HepG2 (cell line): ENCODE measurements at regions not wholly inside any gene's neighbourhood (a gene's known extent, or its start where the extent isn't known, plus 50 kb on each side); places are given as distances from the start of the nearest gene placed in this dataset.

Source experiments
- ATAC-seq: fragments of 200-7000 bp; cut with Tn5 transposase; 3 replicates; pipeline ENCODE4 v1.9.1; 2020; ENCODE audit warnings: mild to moderate bottlenecking, moderate library complexity
- BruUV-seq: library from RNA; stranded (reverse); fragments of 400-500 nt; replicated peaks from 2 replicates; lab custom pipeline; 2021; lab: Mats Ljungman, UMichigan
- CTCF ChIA-PET: fragments of 300-600 bp; formaldehyde crosslinking; extraction: SDS; loops from one replicate; lab custom pipeline; 2021; ENCODE audit warnings: low total read pairs, inconsistent platforms, low intra/inter-chr PET ratio; lab: Yijun Ruan, JAX
- POLR2A ChIA-PET: fragments of 350-600 bp; sonication (Branson Sonifier 250); formaldehyde crosslinking; loops from one replicate; lab custom pipeline; 2020; ENCODE audit warnings: antibody characterized with exemption, inconsistent platforms; lab: Yijun Ruan, JAX
- DNase-seq: peaks from one replicate; pipeline ENCODE4 v3.0.0-alpha.2; 2015; ENCODE audit warnings: low spot score
- FAIRE-seq: peaks from 3 replicates; lab custom pipeline; 2011; peaks lifted over from hg19 to GRCh38; lab: Jason Lieb, UNC
- H2AFZ ChIP-seq: one replicate; pipeline ENCODE4 v1.6.1; 2011; ENCODE audit warnings: low read length, inconsistent platforms
- H3K27ac ChIP-seq: fragments of 300-600 bp; 3 replicates; pipeline ENCODE4 v1.8.0; 2011; ENCODE audit warnings: mixed run types, mild to moderate bottlenecking, mixed read lengths, low read length, inconsistent platforms; ENCODE audit not compliant: insufficient read depth; ENCODE audit errors: extremely low read length
- H3K27me3 ChIP-seq, 2 experiments: fragments of 200-600 bp in 1 of 2; 2 replicates in 1 of 2; 3 replicates in 1 of 2; pipeline versions ENCODE4 v1.6.0 to v1.8.0; 2011; ENCODE audit warnings: low read length in 2 of 2, mild to moderate bottlenecking in 2 of 2, moderate library complexity in 2 of 2, inconsistent platforms in 1 of 2; ENCODE audit not compliant: insufficient read depth in 2 of 2, control insufficient read depth in 1 of 2
- H3K36me3 ChIP-seq, 2 experiments: fragments of 200-600 bp in 1 of 2; replicated peaks in 1 of 2; 2 replicates in 1 of 2; 3 replicates in 1 of 2; pipeline versions ENCODE4 v1.5.1 to v1.8.0; 2011; ENCODE audit warnings: low read length in 2 of 2, inconsistent platforms in 1 of 2; ENCODE audit not compliant: insufficient read depth in 2 of 2, control insufficient read depth in 1 of 2
- H3K4me1 ChIP-seq: 2 replicates; pipeline ENCODE4 v1.5.1; 2012; ENCODE audit warnings: low read length, inconsistent platforms; ENCODE audit not compliant: insufficient read depth
- H3K4me2 ChIP-seq: 2 replicates; pipeline ENCODE4 v1.6.0; 2011; ENCODE audit warnings: low read depth, low read length, inconsistent platforms
- H3K4me3 ChIP-seq, 3 experiments: fragments of 200-600 bp in 1 of 3; sonication (generic), shearing (Covaris generic) in 1 of 3; replicated peaks in 1 of 3; 2 replicates each; pipeline ENCODE4 v1.5.1; 2011 to 2016; ENCODE audit warnings: low read length in 3 of 3, inconsistent platforms in 2 of 3, low read depth in 2 of 3, mild to moderate bottlenecking in 2 of 3, control low read depth in 1 of 3, mixed read lengths in 1 of 3; ENCODE audit not compliant: insufficient read depth in 1 of 3
- H3K79me2 ChIP-seq: one replicate; pipeline ENCODE4 v1.6.1; 2011; ENCODE audit warnings: low read length, inconsistent platforms; ENCODE audit not compliant: insufficient read depth
- H3K9ac ChIP-seq: 2 replicates; pipeline ENCODE4 v1.6.0; 2011; ENCODE audit warnings: mild to moderate bottlenecking, low read depth, low read length, inconsistent platforms; ENCODE audit not compliant: insufficient read depth
- H3K9me3 ChIP-seq: 2 replicates; pipeline ENCODE4 v1.5.1; 2012; ENCODE audit warnings: mild to moderate bottlenecking, low read length
- H4K20me1 ChIP-seq: 2 replicates; pipeline ENCODE4 v1.6.0; 2011; ENCODE audit warnings: inconsistent platforms, mild to moderate bottlenecking, low read length, moderate library complexity; ENCODE audit not compliant: insufficient read depth
- CEBPB ChIP-seq: IDR thresholded peaks from 2 replicates; pipeline ENCODE4 v1.6.1; 2011; ENCODE audit warnings: low read depth, low read length, improper control_type of control experiment, borderline replicate concordance
- DPF2 ChIP-seq: sonication (generic); formaldehyde crosslinking; IDR thresholded peaks from 2 replicates; pipeline ENCODE4 v1.4.0; 2020; ENCODE audit warnings: mild to moderate bottlenecking, low read depth, missing genetic modification reagents, borderline replicate concordance
- ELF4 ChIP-seq: sonication (generic); formaldehyde crosslinking; IDR thresholded peaks from 2 replicates; pipeline ENCODE4 v1.5.0; 2020; ENCODE audit warnings: missing genetic modification reagents, mild to moderate bottlenecking, moderate library complexity, borderline replicate concordance
- SPEN ChIP-seq: sonication (generic); formaldehyde crosslinking; IDR thresholded peaks from 2 replicates; pipeline ENCODE4 v1.5.1; 2020; ENCODE audit warnings: low read depth, mild to moderate bottlenecking, missing genetic modification reagents
- THAP11 ChIP-seq: IDR thresholded peaks from 2 replicates; pipeline ENCODE4 v1.6.1; 2016; ENCODE audit warnings: missing biosample characterization, missing genetic modification reagents
- ZBTB3 ChIP-seq: sonication (generic); formaldehyde crosslinking; IDR thresholded peaks from 2 replicates; pipeline ENCODE4 v1.4.0; 2020; ENCODE audit warnings: low read depth, mild to moderate bottlenecking, moderate library complexity, missing genetic modification reagents, borderline replicate concordance
- ZFP37 ChIP-seq: sonication (generic); formaldehyde crosslinking; IDR thresholded peaks from 2 replicates; pipeline ENCODE4 v1.4.0; 2020; ENCODE audit warnings: missing genetic modification reagents, borderline replicate concordance
- ZMYM4 ChIP-seq: sonication (generic); formaldehyde crosslinking; IDR thresholded peaks from 2 replicates; pipeline ENCODE4 v1.8.1; 2023; ENCODE audit warnings: mild to moderate bottlenecking, missing genetic modification reagents
- ZNF382 ChIP-seq: sonication (generic); formaldehyde crosslinking; IDR thresholded peaks from 2 replicates; pipeline ENCODE4 v1.5.0; 2020; ENCODE audit warnings: missing genetic modification reagents, mild to moderate bottlenecking, borderline replicate concordance
- ZNF431 ChIP-seq: sonication (generic); formaldehyde crosslinking; IDR thresholded peaks from 2 replicates; pipeline ENCODE4 v1.9.0; 2022; ENCODE audit warnings: missing genetic modification reagents, low read depth, mild to moderate bottlenecking, borderline replicate concordance
- ZNF572 ChIP-seq: sonication (generic); formaldehyde crosslinking; IDR thresholded peaks from 2 replicates; pipeline ENCODE4 v1.5.1; 2020; ENCODE audit warnings: mild to moderate bottlenecking, missing genetic modification reagents
- ZNF614 ChIP-seq: IDR thresholded peaks from 2 replicates; pipeline ENCODE4 v1.6.1; 2018; ENCODE audit warnings: missing biosample characterization, missing genetic modification reagents, inconsistent platforms, borderline replicate concordance
- WGBS: methylation state at CpG from one replicate; pipeline ENCODE4 v1.1.6; 2017; ENCODE audit warnings: low lambda C conversion rate; 5-methylcytosine and 5-hydroxymethylcytosine counted together
- in situ Hi-C: cut with HindIII; loops from 2 replicates; pipeline ENCODE4 v1.10.0; 2017; ENCODE audit warnings: low pct_unique_long_range_greater_than_20kb; ENCODE audit not compliant: extremely low pct_ligation_motif_present
- intact Hi-C: fragments of 100-400 bp; cut with micrococcal nuclease; formaldehyde crosslinking; loops from one replicate; pipeline ENCODE4 v1.10.0; 2022; ENCODE audit not compliant: unreplicated experiment
- TF ChIP-seq, protein P1 (sequence below): sonication (generic); formaldehyde crosslinking; IDR thresholded peaks from 2 replicates; pipeline ENCODE4 v1.9.0; 2022; ENCODE audit warnings: low read depth, missing genetic modification reagents
- TF ChIP-seq, protein P2 (sequence below): sonication (generic); formaldehyde crosslinking; IDR thresholded peaks from 2 replicates; pipeline ENCODE4 v1.4.0; 2020; ENCODE audit warnings: missing genetic modification reagents

DNA sequence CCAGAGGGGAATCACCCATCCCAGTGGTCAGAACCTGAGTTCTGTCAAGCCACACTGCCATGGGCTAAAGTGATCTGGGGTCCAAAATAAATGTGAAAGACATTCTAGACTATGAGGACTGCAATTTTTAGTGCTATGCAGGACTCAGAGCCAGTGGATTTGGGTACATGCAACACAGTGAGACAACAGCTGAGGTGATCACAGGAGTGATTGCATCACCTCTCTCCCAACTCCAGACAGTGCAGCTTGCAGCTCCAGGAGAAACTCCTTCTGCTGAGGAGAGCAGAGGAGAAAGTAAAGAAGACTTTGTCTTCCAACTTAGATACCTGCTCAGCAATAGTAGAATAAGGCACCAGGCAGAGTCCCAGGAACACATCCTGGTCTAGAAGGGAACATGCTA is 682.0 kb upstream of the POT1 start:
- no peak overlapping the region for H2AFZ ChIP-seq
- POLR2A ChIA-PET = no interaction called here
- in situ Hi-C loops = no loop called here

DNA sequence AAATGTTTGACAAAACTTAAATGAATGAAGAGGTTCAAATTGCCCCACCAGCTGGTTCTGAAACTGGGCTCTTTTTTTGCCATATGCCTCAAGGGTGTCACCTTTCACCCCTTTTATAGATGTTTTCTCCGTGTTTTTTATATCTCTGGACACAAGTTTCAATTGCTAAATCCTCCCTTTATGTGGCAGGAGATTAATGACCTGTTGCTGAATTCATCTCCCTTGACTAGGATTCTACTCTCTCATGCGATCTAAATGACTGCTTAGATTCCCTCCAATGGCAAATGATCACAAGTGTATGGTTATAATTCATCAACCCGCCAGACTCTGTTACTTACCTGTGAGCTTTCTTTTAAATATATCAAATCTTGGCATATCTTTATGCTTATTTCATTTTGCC is 677.0 kb upstream of the POT1 start:
- H3K27me3 ChIP-seq = no peaks in the 10 kb centered on the region
- no TSS peak for BruUV-seq
- in situ Hi-C loops = no loop called here
- H3K4me2 ChIP-seq = no peak overlapping the region
- no peak overlapping the region for H3K27ac ChIP-seq
- H4K20me1 ChIP-seq = no peaks in the 10 kb centered on the region
- H3K79me2 ChIP-seq = no peaks in the 10 kb centered on the region
- H3K4me1 ChIP-seq = no peaks in the 10 kb centered on the region
- H3K9me3 ChIP-seq = peaks cover 4% of the 10 kb centered on the region; the same call in 1 of the 2 replicates
- no peaks in the 10 kb centered on the region for H3K36me3 ChIP-seq
- no peak overlapping the region for H3K9ac ChIP-seq
- ATAC-seq = no peak
- no peak overlapping the region for H2AFZ ChIP-seq
- no peak for FAIRE-seq
- intact Hi-C loops = no loop called here
- CTCF ChIA-PET = no interaction called here
- WGBS = 13% methylated on average over 3 of the region's 3 CpGs
- DNase-seq = no peak
- no peak overlapping the region for H3K4me3 ChIP-seq
- POLR2A ChIA-PET = no interaction called here
- TF ChIP-seq SPEN (CRISPR knock-in tag) (no peak), ELF4 (CRISPR knock-in tag) (no peak), ZNF572 (CRISPR knock-in tag) (no peak), ZNF614 (no peak), ZNF382 (CRISPR knock-in tag) (no peak), ZFP37 (CRISPR knock-in tag) (no peak), ZBTB3 (CRISPR knock-in tag) (no peak), ZNF431 (CRISPR knock-in tag) (no peak), THAP11 (CRISPR knock-in tag) (no peak)
- TF ChIP-seq, protein P1, sequence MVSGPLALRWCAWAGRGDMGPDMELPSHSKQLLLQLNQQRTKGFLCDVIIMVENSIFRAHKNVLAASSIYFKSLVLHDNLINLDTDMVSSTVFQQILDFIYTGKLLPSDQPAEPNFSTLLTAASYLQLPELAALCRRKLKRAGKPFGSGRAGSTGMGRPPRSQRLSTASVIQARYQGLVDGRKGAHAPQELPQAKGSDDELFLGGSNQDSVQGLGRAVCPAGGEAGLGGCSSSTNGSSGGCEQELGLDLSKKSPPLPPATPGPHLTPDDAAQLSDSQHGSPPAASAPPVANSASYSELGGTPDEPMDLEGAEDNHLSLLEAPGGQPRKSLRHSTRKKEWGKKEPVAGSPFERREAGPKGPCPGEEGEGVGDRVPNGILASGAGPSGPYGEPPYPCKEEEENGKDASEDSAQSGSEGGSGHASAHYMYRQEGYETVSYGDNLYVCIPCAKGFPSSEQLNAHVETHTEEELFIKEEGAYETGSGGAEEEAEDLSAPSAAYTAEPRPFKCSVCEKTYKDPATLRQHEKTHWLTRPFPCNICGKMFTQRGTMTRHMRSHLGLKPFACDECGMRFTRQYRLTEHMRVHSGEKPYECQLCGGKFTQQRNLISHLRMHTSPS (CRISPR knock-in tag) = no peak
- TF ChIP-seq, protein P2, sequence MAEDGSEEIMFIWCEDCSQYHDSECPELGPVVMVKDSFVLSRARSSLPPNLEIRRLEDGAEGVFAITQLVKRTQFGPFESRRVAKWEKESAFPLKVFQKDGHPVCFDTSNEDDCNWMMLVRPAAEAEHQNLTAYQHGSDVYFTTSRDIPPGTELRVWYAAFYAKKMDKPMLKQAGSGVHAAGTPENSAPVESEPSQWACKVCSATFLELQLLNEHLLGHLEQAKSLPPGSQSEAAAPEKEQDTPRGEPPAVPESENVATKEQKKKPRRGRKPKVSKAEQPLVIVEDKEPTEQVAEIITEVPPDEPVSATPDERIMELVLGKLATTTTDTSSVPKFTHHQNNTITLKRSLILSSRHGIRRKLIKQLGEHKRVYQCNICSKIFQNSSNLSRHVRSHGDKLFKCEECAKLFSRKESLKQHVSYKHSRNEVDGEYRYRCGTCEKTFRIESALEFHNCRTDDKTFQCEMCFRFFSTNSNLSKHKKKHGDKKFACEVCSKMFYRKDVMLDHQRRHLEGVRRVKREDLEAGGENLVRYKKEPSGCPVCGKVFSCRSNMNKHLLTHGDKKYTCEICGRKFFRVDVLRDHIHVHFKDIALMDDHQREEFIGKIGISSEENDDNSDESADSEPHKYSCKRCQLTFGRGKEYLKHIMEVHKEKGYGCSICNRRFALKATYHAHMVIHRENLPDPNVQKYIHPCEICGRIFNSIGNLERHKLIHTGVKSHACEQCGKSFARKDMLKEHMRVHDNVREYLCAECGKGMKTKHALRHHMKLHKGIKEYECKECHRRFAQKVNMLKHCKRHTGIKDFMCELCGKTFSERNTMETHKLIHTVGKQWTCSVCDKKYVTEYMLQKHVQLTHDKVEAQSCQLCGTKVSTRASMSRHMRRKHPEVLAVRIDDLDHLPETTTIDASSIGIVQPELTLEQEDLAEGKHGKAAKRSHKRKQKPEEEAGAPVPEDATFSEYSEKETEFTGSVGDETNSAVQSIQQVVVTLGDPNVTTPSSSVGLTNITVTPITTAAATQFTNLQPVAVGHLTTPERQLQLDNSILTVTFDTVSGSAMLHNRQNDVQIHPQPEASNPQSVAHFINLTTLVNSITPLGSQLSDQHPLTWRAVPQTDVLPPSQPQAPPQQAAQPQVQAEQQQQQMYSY = no peak

More for the DNA sequence above, 682.0 kb upstream of the POT1 start:
- CTCF ChIA-PET = no interaction called here
- Histone ChIP-seq H3K4me1 (no peaks in the 10 kb centered on the region), H3K9ac (no peak overlapping the region), H4K20me1 (no peaks in the 10 kb centered on the region), H3K36me3 (no peaks in the 10 kb centered on the region), H3K79me2 (no peaks in the 10 kb centered on the region)
- BruUV-seq = no TSS peak
- TF ChIP-seq ZMYM4 (no peak), CEBPB (peak; percentile 27; the same call in 1 of the 2 replicates), DPF2 (CRISPR knock-in tag) (no peak)
- TF ChIP-seq, all 625 proteins: peak for 1
- Histone ChIP-seq H3K9me3 (peaks cover 33% of the 10 kb centered on the region), H3K27ac (no peak overlapping the region), H3K4me3 (no peak overlapping the region), H3K4me2 (no peak overlapping the region), H3K27me3 (no peaks in the 10 kb centered on the region)
- no peak for ATAC-seq
- intact Hi-C loops = no loop called here
- FAIRE-seq = no peak
- no peak for DNase-seq
